Sigmoid colon (tissue), 6 donors: ENCODE measurements at regions not wholly inside any gene's neighbourhood (a gene's known extent, or its start where the extent isn't known, plus 50 kb on each side); places are given as distances from the start of the nearest gene placed in this dataset.
A peak's percentile ranks its signal among the peaks of the same experiment; 100 is the strongest.

ENCODE experiments used
- DNase-seq: peaks from one replicate; pipeline ENCODE4 v3.0.0-alpha.2; 2019
- H3K27ac ChIP-seq, 4 donors: fragments of 200-600 bp; sonication (generic); one replicate each; pipeline ENCODE4 v1.5.1; 2016 to 2019; ENCODE audit warnings: mild to moderate bottlenecking in 1 of 4
- H3K27me3 ChIP-seq, 3 donors: fragments of 200-600 bp; sonication (generic); one replicate each; pipeline ENCODE4 v1.5.1; 2019; ENCODE audit warnings: mild to moderate bottlenecking in 1 of 3
- H3K36me3 ChIP-seq, 4 donors: fragments of 200-600 bp; sonication (generic); one replicate each; pipeline ENCODE4 v1.5.1; 2016 to 2019
- H3K4me1 ChIP-seq, 4 donors: fragments of 200-600 bp; sonication (generic); one replicate each; pipeline ENCODE4 v1.5.1; 2017 to 2019
- H3K4me3 ChIP-seq, 4 donors: fragments of 200-600 bp; sonication (generic); one replicate each; pipeline ENCODE4 v1.5.1; 2017 to 2019; ENCODE audit warnings: mild to moderate bottlenecking in 2 of 4, moderate library complexity in 1 of 4
- H3K9me3 ChIP-seq, 4 donors: fragments of 200-600 bp in 3 of 4; sonication (generic) in 3 of 4; one replicate each; pipeline versions ENCODE4 v1.5.1 to v1.6.1; 2013 to 2019
- CTCF ChIP-seq, 4 experiments: fragments of 450-650 bp in 3 of 4; fragments of 200-600 bp in 1 of 4; IDR thresholded peaks; one replicate each; pipeline ENCODE4 v1.5.1; 2016 to 2019; ENCODE audit warnings: antibody characterized with exemption in 4 of 4, mild to moderate bottlenecking in 3 of 4, moderate library complexity in 2 of 4
- EP300 ChIP-seq, 4 donors: sonication (generic); formaldehyde crosslinking; IDR thresholded peaks; one replicate each; pipeline ENCODE4 v1.6.1; 2017; ENCODE audit warnings: antibody characterized with exemption in 4 of 4
- POLR2A ChIP-seq, 2 donors: fragments of 450-650 bp; IDR thresholded peaks; one replicate each; pipeline ENCODE4 v1.6.1; 2016; ENCODE audit warnings: antibody characterized with exemption in 2 of 2, mild to moderate bottlenecking in 2 of 2, moderate library complexity in 2 of 2
- POLR2AphosphoS5 ChIP-seq, 4 donors: sonication (generic); formaldehyde crosslinking; IDR thresholded peaks; one replicate each; pipeline ENCODE4 v1.6.1; 2017; ENCODE audit warnings: antibody characterized with exemption in 4 of 4
- WGBS, 2 donors: extraction: QIAGEN DNeasy Blood & Tissue Kit; methylation state at CpG; one replicate each; pipeline ENCODE4 v1.1.7; 2013; 5-methylcytosine and 5-hydroxymethylcytosine counted together
- intact Hi-C: fragments of 100-400 bp; cut with DNase I; formaldehyde crosslinking; loops from one replicate; pipeline ENCODE4 v1.15.1; 2023
- donor health status: healthy with polysubstance abuse.
- donor health status: healthy.

DNA sequence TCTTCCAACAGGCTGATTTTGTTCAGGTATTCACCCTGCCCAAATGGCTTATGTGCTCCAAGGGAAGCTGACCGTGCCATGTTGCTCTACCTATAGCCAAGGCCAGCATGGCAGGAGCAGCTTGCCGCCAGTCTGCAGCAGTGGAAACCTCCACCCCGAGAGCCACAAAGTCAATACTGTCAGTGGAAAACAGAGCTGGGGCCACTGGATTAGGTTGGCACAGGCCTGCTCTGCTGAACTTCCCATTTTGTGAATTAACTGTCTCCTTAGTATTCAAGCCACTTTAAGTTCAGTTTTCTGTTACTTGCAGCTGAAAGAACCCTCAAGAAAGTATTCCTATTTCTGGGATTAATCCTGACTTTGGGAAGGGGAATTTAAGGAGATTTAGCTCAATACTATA, 63.8 kb upstream of the XCR1 start:
- no peak overlapping the region for H3K4me3 ChIP-seq
- peak overlapping the region in 2 of 4 donors; percentile 23 to 42 for H3K27ac ChIP-seq
- intact Hi-C loops, result no loop called here
- H3K27me3 ChIP-seq, result no peaks in the 10 kb centered on the region
- H3K4me1 ChIP-seq, result no peaks in the 10 kb centered on the region
- TF ChIP-seq POLR2AphosphoS5 (IDR thresholded peaks at IDR 0.05) (no peak), CTCF (IDR thresholded peaks at IDR 0.05) (no peak), EP300 (IDR thresholded peaks at IDR 0.05) (no peak), POLR2A (IDR thresholded peaks at IDR 0.05) (no peak)
- no peaks in the 10 kb centered on the region for H3K36me3 ChIP-seq
- no peak for DNase-seq
- H3K9me3 ChIP-seq, result no peaks in the 10 kb centered on the region
- WGBS, 2 donors, result 89 to 96% methylated on average over 3 of the region's 3 CpGs

GRCh38 chr3:46090161-46090591, 62.9 kb upstream of the XCR1 start:
- intact Hi-C loops, result no loop called here
- no peak for DNase-seq
- peak overlapping the region; percentile 27 to 42 (median 37) for H3K27ac ChIP-seq

GRCh38 chr3:46089237-46090011, 62.1 kb upstream of the XCR1 start:
- TF ChIP-seq EP300 (IDR thresholded peaks at IDR 0.05), result peak in 1 of 4 donors; percentile 57
- TF ChIP-seq POLR2AphosphoS5 (IDR thresholded peaks at IDR 0.05), result peak in 3 of 4 donors; percentile 31 to 63 (median 36)
- TF ChIP-seq CTCF (IDR thresholded peaks at IDR 0.05), result no peak
- Histone ChIP-seq H3K27me3 (no peaks in the 10 kb centered on the region), H3K9me3 (no peaks in the 10 kb centered on the region), H3K4me1 (no peaks in the 10 kb centered on the region), H3K4me3 (no peak overlapping the region), H3K36me3 (no peaks in the 10 kb centered on the region), H3K27ac (peak overlapping the region; percentile 27 to 62 (median 38))
- DNase-seq, result peak; percentile 84
- intact Hi-C loops, result loop anchor here (10.0 kb wide), 2 partner anchors 285 to 355 kb away; partner anchors contain the start of gene CCR5
- WGBS, 2 donors, result 81 to 86% methylated on average over 5 of the region's 5 CpGs

More at GRCh38 chr3:46090161-46090591, 62.9 kb upstream of the XCR1 start:
- H3K9me3 ChIP-seq, result no peaks in the 10 kb centered on the region
- no peaks in the 10 kb centered on the region for H3K4me1 ChIP-seq
- no peaks in the 10 kb centered on the region for H3K36me3 ChIP-seq
- TF ChIP-seq POLR2A (IDR thresholded peaks at IDR 0.05), result no peak
- no peak for TF ChIP-seq POLR2AphosphoS5 (IDR thresholded peaks at IDR 0.05)
- TF ChIP-seq EP300 (IDR thresholded peaks at IDR 0.05), result no peak
- no peak for TF ChIP-seq CTCF (IDR thresholded peaks at IDR 0.05)
- WGBS, 2 donors, result 62 to 74% methylated on average over 4 of the region's 4 CpGs
- H3K27me3 ChIP-seq, result no peaks in the 10 kb centered on the region
- H3K4me3 ChIP-seq, result no peak overlapping the region

GRCh38 chr3:46087871-46088270, 60.6 kb upstream of the XCR1 start:
- Histone ChIP-seq H3K27ac (no peak overlapping the region), H3K27me3 (no peaks in the 10 kb centered on the region), H3K4me1 (no peaks in the 10 kb centered on the region), H3K36me3 (no peaks in the 10 kb centered on the region), H3K9me3 (no peaks in the 10 kb centered on the region), H3K4me3 (no peak overlapping the region)
- 64 to 73% methylated on average over 3 of the region's 3 CpGs for WGBS, 2 donors
- TF ChIP-seq POLR2AphosphoS5 (IDR thresholded peaks at IDR 0.05) (no peak), CTCF (IDR thresholded peaks at IDR 0.05) (peak in 1 of 4 experiments; percentile 17)
- DNase-seq, result no peak
- intact Hi-C loops, result loop anchor here (10.0 kb wide), 2 partner anchors 287 to 357 kb away; partner anchors contain the start of gene CCR5
